ENCODE measurements at regions not wholly inside any gene's neighbourhood (a gene's known extent, or its start where the extent isn't known, plus 50 kb on each side); places are given as distances from the start of the nearest gene placed in this dataset.

GRCh38 chr6:134519465-134519864, 201.6 kb upstream of the SGK1 start:
- no peaks in the 10 kb centered on the region for H3F3A ChIP-seq (ENCODE audit: insufficient read depth, low read length)
- no peak overlapping the region for H3K4me3 ChIP-seq (ENCODE audit: low read length)
- H3K27ac ChIP-seq (ENCODE audit: low read length), result no peak overlapping the region
- no peaks in the 10 kb centered on the region for H3K9me3 ChIP-seq (replicated peaks; ENCODE audit: insufficient read depth, low read length)
- no peaks in the 10 kb centered on the region for H4K20me1 ChIP-seq (ENCODE audit: insufficient read depth, low read length)
- TF ChIP-seq EZH2 (optimal IDR thresholded peaks at IDR 0.05; ENCODE audit: low read depth, low read length), result no peak
- TF ChIP-seq EZH2phosphoT487 (IDR thresholded peaks at IDR 0.05; ENCODE audit: low read length), result no peak
- TF ChIP-seq CTCF (IDR thresholded peaks at IDR 0.05; ENCODE audit: low read length), result no peak
- H3K36me3 ChIP-seq (replicated peaks; ENCODE audit: insufficient read depth, low read length), result no peaks in the 10 kb centered on the region
- no peaks in the 10 kb centered on the region for H3K9me2 ChIP-seq (replicated peaks; ENCODE audit: insufficient read depth, low read length)
- H3K9ac ChIP-seq (ENCODE audit: low read length), result no peak overlapping the region
- 0 out of 2 replicates have a peak overlapping the region, but pooled peaks have one; percentile 0 for H2AFZ ChIP-seq (ENCODE audit: low read length)
- no peaks in the 10 kb centered on the region for H3K79me2 ChIP-seq (ENCODE audit: low read length)
- H3K4me1 ChIP-seq (ENCODE audit: low read length), result no peaks in the 10 kb centered on the region
- H3K4me2 ChIP-seq (ENCODE audit: low read depth, low read length), result no peak overlapping the region
- H3K27me3 ChIP-seq (replicated peaks; ENCODE audit: insufficient read depth, low read length), result no peaks in the 10 kb centered on the region
- no peak for DNase-seq

- Histone ChIP-seq H3K27me3 (replicated peaks; ENCODE audit: insufficient read depth, low read length) (no peaks in the 10 kb centered on the region), H3K4me2 (ENCODE audit: low read depth, low read length) (no peak overlapping the region), H3K36me3 (replicated peaks; ENCODE audit: insufficient read depth, low read length) (no peaks in the 10 kb centered on the region), H3K9ac (ENCODE audit: low read length) (no peak overlapping the region), H3K4me1 (ENCODE audit: low read length) (no peaks in the 10 kb centered on the region), H4K20me1 (ENCODE audit: insufficient read depth, low read length) (no peaks in the 10 kb centered on the region), H3K79me2 (ENCODE audit: low read length) (no peaks in the 10 kb centered on the region), H3F3A (ENCODE audit: insufficient read depth, low read length) (no peaks in the 10 kb centered on the region), H3K4me3 (ENCODE audit: low read length) (no peak overlapping the region), H3K27ac (ENCODE audit: low read length) (no peak overlapping the region), H2AFZ (ENCODE audit: low read length) (no peak overlapping the region), H3K9me2 (replicated peaks; ENCODE audit: insufficient read depth, low read length) (no peaks in the 10 kb centered on the region), H3K9me3 (replicated peaks; ENCODE audit: insufficient read depth, low read length) (no peaks in the 10 kb centered on the region)
- DNase-seq, result no peak
- TF ChIP-seq CTCF (IDR thresholded peaks at IDR 0.05; ENCODE audit: low read length), result no peak
- no peak for TF ChIP-seq EZH2 (optimal IDR thresholded peaks at IDR 0.05; ENCODE audit: low read depth, low read length)
- no peak for TF ChIP-seq EZH2phosphoT487 (IDR thresholded peaks at IDR 0.05; ENCODE audit: low read length)
These were observed 200.0 kb upstream of the SGK1 start for GRCh38 chr6:134517868-134518267.

GRCh38 chr6:134517145-134517658, 199.3 kb upstream of the SGK1 start:
- H4K20me1 ChIP-seq (ENCODE audit: insufficient read depth, low read length), result no peaks in the 10 kb centered on the region
- H3K27me3 ChIP-seq (replicated peaks; ENCODE audit: insufficient read depth, low read length), result no peaks in the 10 kb centered on the region
- H3K4me1 ChIP-seq (ENCODE audit: low read length), result no peaks in the 10 kb centered on the region
- H3K27ac ChIP-seq (ENCODE audit: low read length), result no peak overlapping the region
- no peak overlapping the region for H2AFZ ChIP-seq (ENCODE audit: low read length)
- no peaks in the 10 kb centered on the region for H3F3A ChIP-seq (ENCODE audit: insufficient read depth, low read length)
- no peaks in the 10 kb centered on the region for H3K79me2 ChIP-seq (ENCODE audit: low read length)
- no peak for TF ChIP-seq CTCF (IDR thresholded peaks at IDR 0.05; ENCODE audit: low read length)
- no peak for TF ChIP-seq EZH2phosphoT487 (IDR thresholded peaks at IDR 0.05; ENCODE audit: low read length)
- no peak for TF ChIP-seq EZH2 (optimal IDR thresholded peaks at IDR 0.05; ENCODE audit: low read depth, low read length)
- no peaks in the 10 kb centered on the region for H3K36me3 ChIP-seq (replicated peaks; ENCODE audit: insufficient read depth, low read length)
- no peaks in the 10 kb centered on the region for H3K9me2 ChIP-seq (replicated peaks; ENCODE audit: insufficient read depth, low read length)
- no peak overlapping the region for H3K9ac ChIP-seq (ENCODE audit: low read length)
- H3K4me2 ChIP-seq (ENCODE audit: low read depth, low read length), result no peak overlapping the region
- no peak for DNase-seq
- H3K4me3 ChIP-seq (ENCODE audit: low read length), result no peak overlapping the region
- H3K9me3 ChIP-seq (replicated peaks; ENCODE audit: insufficient read depth, low read length), result no peaks in the 10 kb centered on the region
